ENCODE measurements at regions not wholly inside any gene's neighbourhood (a gene's known extent, or its start where the extent isn't known, plus 50 kb on each side); places are given as distances from the start of the nearest gene placed in this dataset.

GRCh38 chr13:19062019-19062646 lies 119.5 kb downstream of the TUBA3C start:
- no peak for TF ChIP-seq CTCF (conservative IDR thresholded peaks at IDR 0.05; ENCODE audit: low read length)
- TF ChIP-seq EZH2phosphoT487 (IDR thresholded peaks at IDR 0.05; ENCODE audit: borderline replicate concordance, low read depth, low read length) = no peak

All from OCI-LY7 (cell line).